ENCODE measurements at regions not wholly inside any gene's neighbourhood (a gene's known extent, or its start where the extent isn't known, plus 50 kb on each side); places are given as distances from the start of the nearest gene placed in this dataset.
A peak's percentile ranks its signal among the peaks of the same experiment; 100 is the strongest.
"Not testable (repeated sequence)": the region's sequence is repeated elsewhere in the genome, so short reads cannot be mapped to it uniquely, and the experiment has no call there.

GRCh38 chr14:30270200-30271161, 288.5 kb upstream of the G2E3 start:
- DNase-seq = peak in 4 of 6 experiments; percentile 0 to 12 (median 4)

GRCh38 chr14:30271811-30272323, 287.1 kb upstream of the G2E3 start:
- DNase-seq = no peak

- DNase-seq = no peak
These were observed 285.8 kb upstream of the G2E3 start for GRCh38 chr14:30272848-30273832.

- no peak for DNase-seq
These were observed 283.4 kb upstream of the G2E3 start for GRCh38 chr14:30275604-30276003.

- DNase-seq = no peak
These were observed 281.7 kb upstream of the G2E3 start for GRCh38 chr14:30277268-30277667.

- DNase-seq = not testable (repeated sequence)
These were observed 280.1 kb upstream of the G2E3 start for GRCh38 chr14:30278856-30279255.

- DNase-seq = no peak
These were observed 275.0 kb upstream of the G2E3 start for GRCh38 chr14:30283822-30284446.

GRCh38 chr14:30284808-30285207, 274.1 kb upstream of the G2E3 start:
- DNase-seq = no peak

GRCh38 chr14:30287579-30288445, 271.1 kb upstream of the G2E3 start:
- no peak for DNase-seq

- no peak for DNase-seq
These were observed 269.0 kb upstream of the G2E3 start for GRCh38 chr14:30290001-30290400.

- no peak for DNase-seq
These were observed 267.7 kb upstream of the G2E3 start for GRCh38 chr14:30291216-30291615.

- DNase-seq = no peak
These were observed 266.4 kb upstream of the G2E3 start for GRCh38 chr14:30292541-30292940.

- DNase-seq = no peak
These were observed 263.0 kb upstream of the G2E3 start for GRCh38 chr14:30295980-30296379.

GRCh38 chr14:30296931-30297405, 262.0 kb upstream of the G2E3 start:
- no peak for DNase-seq

GRCh38 chr14:30297876-30298795, 260.8 kb upstream of the G2E3 start:
- no peak for DNase-seq

- DNase-seq = no peak
These were observed 259.0 kb upstream of the G2E3 start for GRCh38 chr14:30299915-30300314.

GRCh38 chr14:30303350-30303749, 255.6 kb upstream of the G2E3 start:
- no peak for DNase-seq

GRCh38 chr14:30305346-30305745, 253.6 kb upstream of the G2E3 start:
- DNase-seq = no peak

GRCh38 chr14:30309405-30309804, 249.6 kb upstream of the G2E3 start:
- no peak for DNase-seq

GRCh38 chr14:30312214-30312613, 246.7 kb upstream of the G2E3 start:
- DNase-seq = no peak

Measured in stimulated activated naive CD4-positive, alpha-beta T cell (primary cell).